ENCODE measurements at regions not wholly inside any gene's neighbourhood (a gene's known extent, or its start where the extent isn't known, plus 50 kb on each side); places are given as distances from the start of the nearest gene placed in this dataset.
A peak's percentile ranks its signal among the peaks of the same experiment; 100 is the strongest.

DNA sequence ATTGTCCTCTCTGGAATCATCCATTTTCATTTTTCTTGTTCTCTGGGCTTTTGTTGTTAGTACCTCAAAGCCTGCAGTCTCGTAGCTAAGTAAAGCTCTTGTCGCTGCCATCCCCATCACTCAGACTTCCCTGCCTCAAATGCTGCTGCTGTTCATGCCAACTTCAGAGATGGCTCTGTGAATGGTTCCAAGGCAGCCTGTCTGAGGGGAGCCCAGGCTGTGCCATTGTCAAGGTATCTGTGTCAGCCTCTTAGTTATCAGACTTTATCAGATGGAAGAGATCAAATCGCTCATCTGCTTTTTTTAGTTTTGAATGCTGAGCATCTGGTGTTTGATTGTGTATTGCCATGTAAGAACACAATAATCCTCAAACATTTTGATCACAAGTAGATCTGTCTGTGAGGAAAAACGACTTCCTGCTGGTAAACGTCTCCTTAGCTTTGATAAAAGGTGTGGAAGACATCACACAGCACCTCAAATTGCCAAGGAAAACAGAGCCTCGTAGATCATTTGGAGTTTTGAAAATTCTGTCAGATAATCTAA is 304.2 kb upstream of the ZC3H12C start:
- Histone ChIP-seq H4K20me1 (ENCODE audit: insufficient read depth, low read length) (no peaks in the 10 kb centered on the region), H3K27ac (ENCODE audit: low read depth, low read length) (no peak overlapping the region), H3K9ac (ENCODE audit: low read length) (no peak overlapping the region), H3K27me3 (ENCODE audit: insufficient read depth, low read length) (no peaks in the 10 kb centered on the region), H3K4me3 (ENCODE audit: insufficient read depth, low read depth, low read length) (no peak overlapping the region), H3K9me3 (ENCODE audit: insufficient read depth, low read depth, low read length) (no peaks in the 10 kb centered on the region), H3K79me2 (ENCODE audit: insufficient read depth, low read length) (no peaks in the 10 kb centered on the region), H3K36me3 (ENCODE audit: insufficient read depth, low read length) (no peaks in the 10 kb centered on the region), H3K4me2 (ENCODE audit: low read length) (no peak overlapping the region), H2AFZ (ENCODE audit: low read depth, low read length) (no peak overlapping the region), H3K4me1 (ENCODE audit: insufficient read depth, low read length) (no peaks in the 10 kb centered on the region)
- Mint-ChIP-seq H3K9me3 (ENCODE audit: unreplicated experiment) (no peaks in the 10 kb centered on the region), H3K27ac (ENCODE audit: unreplicated experiment) (no peak overlapping the region), H3K4me3 (ENCODE audit: unreplicated experiment) (no peak overlapping the region), H3K27me3 (ENCODE audit: low read depth, unreplicated experiment) (no peaks in the 10 kb centered on the region), H3K4me1 (ENCODE audit: low read depth, unreplicated experiment) (no peaks in the 10 kb centered on the region), H3K36me3 (ENCODE audit: low read depth, unreplicated experiment) (no peaks in the 10 kb centered on the region)
- no peak for DNase-seq (ENCODE audit: low read depth)
- TF ChIP-seq, protein P1, sequence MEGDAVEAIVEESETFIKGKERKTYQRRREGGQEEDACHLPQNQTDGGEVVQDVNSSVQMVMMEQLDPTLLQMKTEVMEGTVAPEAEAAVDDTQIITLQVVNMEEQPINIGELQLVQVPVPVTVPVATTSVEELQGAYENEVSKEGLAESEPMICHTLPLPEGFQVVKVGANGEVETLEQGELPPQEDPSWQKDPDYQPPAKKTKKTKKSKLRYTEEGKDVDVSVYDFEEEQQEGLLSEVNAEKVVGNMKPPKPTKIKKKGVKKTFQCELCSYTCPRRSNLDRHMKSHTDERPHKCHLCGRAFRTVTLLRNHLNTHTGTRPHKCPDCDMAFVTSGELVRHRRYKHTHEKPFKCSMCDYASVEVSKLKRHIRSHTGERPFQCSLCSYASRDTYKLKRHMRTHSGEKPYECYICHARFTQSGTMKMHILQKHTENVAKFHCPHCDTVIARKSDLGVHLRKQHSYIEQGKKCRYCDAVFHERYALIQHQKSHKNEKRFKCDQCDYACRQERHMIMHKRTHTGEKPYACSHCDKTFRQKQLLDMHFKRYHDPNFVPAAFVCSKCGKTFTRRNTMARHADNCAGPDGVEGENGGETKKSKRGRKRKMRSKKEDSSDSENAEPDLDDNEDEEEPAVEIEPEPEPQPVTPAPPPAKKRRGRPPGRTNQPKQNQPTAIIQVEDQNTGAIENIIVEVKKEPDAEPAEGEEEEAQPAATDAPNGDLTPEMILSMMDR (IDR thresholded peaks at IDR 0.05; ENCODE audit: insufficient read depth, low read depth, low read length), result no peak
- no peak for TF ChIP-seq EZH2 (IDR thresholded peaks at IDR 0.05; ENCODE audit: insufficient read depth, low read length)
- FAIRE-seq, result no peak

DNA sequence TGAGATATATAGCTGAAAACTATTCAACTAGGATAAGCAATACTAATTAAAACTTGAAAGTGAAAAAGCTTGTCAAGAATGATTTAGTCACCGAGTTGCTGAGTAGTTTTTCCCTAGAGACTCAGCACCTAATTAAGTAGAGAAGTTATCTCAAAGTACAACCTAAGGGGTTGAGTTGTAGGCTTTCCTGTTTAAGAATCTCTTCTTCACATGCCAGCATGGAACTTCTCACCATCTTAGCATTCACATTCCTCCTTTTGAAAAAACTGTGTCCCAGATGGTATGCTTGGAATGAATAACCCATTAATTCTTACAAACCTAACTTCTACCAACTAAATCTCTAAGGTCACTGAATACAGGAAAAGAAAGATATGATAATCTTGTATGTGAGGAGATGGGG is 303.3 kb upstream of the ZC3H12C start:
- peak; percentile 70 for DNase-seq (ENCODE audit: low read depth)

DNA sequence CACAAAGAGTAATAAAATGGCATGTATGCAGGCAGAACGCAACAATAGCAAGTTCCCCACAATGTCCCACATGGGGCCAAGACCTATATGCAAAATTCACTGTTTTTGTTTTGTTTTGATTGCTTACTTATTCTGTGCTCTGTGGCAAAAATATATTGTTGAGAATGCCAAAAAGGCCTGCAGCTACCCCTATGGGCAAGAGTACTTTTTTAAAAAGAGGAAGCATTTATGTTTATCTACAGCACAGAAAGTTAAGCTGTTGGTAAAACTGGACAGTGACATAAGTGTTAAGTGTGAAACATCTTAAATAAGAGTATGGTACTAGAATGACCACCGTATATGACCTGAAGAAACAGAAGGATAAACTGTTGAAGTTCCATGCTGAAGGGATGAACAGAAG is 301.9 kb upstream of the ZC3H12C start:
- no peak overlapping the region for H3K4me2 ChIP-seq (ENCODE audit: low read length)
- no peaks in the 10 kb centered on the region for H4K20me1 ChIP-seq (ENCODE audit: insufficient read depth, low read length)
- DNase-seq (ENCODE audit: low read depth) (no peak), FAIRE-seq (no peak)
- no peak overlapping the region for H3K27ac ChIP-seq (ENCODE audit: low read depth, low read length)
- H2AFZ ChIP-seq (ENCODE audit: low read depth, low read length), result no peak overlapping the region
- no peaks in the 10 kb centered on the region for H3K27me3 ChIP-seq (ENCODE audit: insufficient read depth, low read length)
- no peaks in the 10 kb centered on the region for H3K36me3 ChIP-seq (ENCODE audit: insufficient read depth, low read length)
- Mint-ChIP-seq H3K9me3 (ENCODE audit: unreplicated experiment) (peaks cover 1% of the 10 kb centered on the region), H3K36me3 (ENCODE audit: low read depth, unreplicated experiment) (no peaks in the 10 kb centered on the region), H3K27ac (ENCODE audit: unreplicated experiment) (no peak overlapping the region), H3K27me3 (ENCODE audit: low read depth, unreplicated experiment) (no peaks in the 10 kb centered on the region), H3K4me3 (ENCODE audit: unreplicated experiment) (no peak overlapping the region), H3K4me1 (ENCODE audit: low read depth, unreplicated experiment) (peaks cover 3% of the 10 kb centered on the region)
- H3K9me3 ChIP-seq (ENCODE audit: insufficient read depth, low read depth, low read length), result no peaks in the 10 kb centered on the region
- TF ChIP-seq EZH2 (IDR thresholded peaks at IDR 0.05; ENCODE audit: insufficient read depth, low read length), result no peak
- TF ChIP-seq, protein P1 (IDR thresholded peaks at IDR 0.05; ENCODE audit: insufficient read depth, low read depth, low read length), result no peak
- H3K9ac ChIP-seq (ENCODE audit: low read length), result no peak overlapping the region
- no peaks in the 10 kb centered on the region for H3K79me2 ChIP-seq (ENCODE audit: insufficient read depth, low read length)
- peaks cover 3% of the 10 kb centered on the region for H3K4me1 ChIP-seq (ENCODE audit: insufficient read depth, low read length)
- H3K4me3 ChIP-seq (ENCODE audit: insufficient read depth, low read depth, low read length), result no peak overlapping the region

More for the DNA sequence above, 303.3 kb upstream of the ZC3H12C start:
- no peak overlapping the region for H2AFZ ChIP-seq (ENCODE audit: low read depth, low read length)
- TF ChIP-seq, protein P1 (IDR thresholded peaks at IDR 0.05; ENCODE audit: insufficient read depth, low read depth, low read length), result no peak
- no peak for TF ChIP-seq EZH2 (IDR thresholded peaks at IDR 0.05; ENCODE audit: insufficient read depth, low read length)
- H3K36me3 ChIP-seq (ENCODE audit: insufficient read depth, low read length), result no peaks in the 10 kb centered on the region
- peaks cover 2% of the 10 kb centered on the region for H3K4me1 ChIP-seq (ENCODE audit: insufficient read depth, low read length)
- H3K79me2 ChIP-seq (ENCODE audit: insufficient read depth, low read length), result no peaks in the 10 kb centered on the region
- H3K4me3 Mint-ChIP-seq (ENCODE audit: unreplicated experiment), result no peak overlapping the region
- H3K9me3 Mint-ChIP-seq (ENCODE audit: unreplicated experiment), result no peaks in the 10 kb centered on the region
- no peak overlapping the region for H3K27ac ChIP-seq (ENCODE audit: low read depth, low read length)
- H3K4me3 ChIP-seq (ENCODE audit: insufficient read depth, low read depth, low read length), result no peak overlapping the region
- no peaks in the 10 kb centered on the region for H3K27me3 ChIP-seq (ENCODE audit: insufficient read depth, low read length)
- peak; percentile 54 for FAIRE-seq
- peaks cover 3% of the 10 kb centered on the region for H3K4me1 Mint-ChIP-seq (ENCODE audit: low read depth, unreplicated experiment)
- H3K9me3 ChIP-seq (ENCODE audit: insufficient read depth, low read depth, low read length), result no peaks in the 10 kb centered on the region
- H3K27me3 Mint-ChIP-seq (ENCODE audit: low read depth, unreplicated experiment), result no peaks in the 10 kb centered on the region
- no peak overlapping the region for H3K27ac Mint-ChIP-seq (ENCODE audit: unreplicated experiment)
- no peak overlapping the region for H3K4me2 ChIP-seq (ENCODE audit: low read length)
- no peaks in the 10 kb centered on the region for H4K20me1 ChIP-seq (ENCODE audit: insufficient read depth, low read length)
- H3K36me3 Mint-ChIP-seq (ENCODE audit: low read depth, unreplicated experiment), result no peaks in the 10 kb centered on the region
- H3K9ac ChIP-seq (ENCODE audit: low read length), result no peak overlapping the region
